Sigmoid colon (tissue), 4 donors: ENCODE measurements at regions not wholly inside any gene's neighbourhood (a gene's known extent, or its start where the extent isn't known, plus 50 kb on each side); places are given as distances from the start of the nearest gene placed in this dataset.

ENCODE experiments used
- CTCF ChIP-seq, 4 experiments: fragments of 450-650 bp in 3 of 4; fragments of 200-600 bp in 1 of 4; IDR thresholded peaks; one replicate each; pipeline ENCODE4 v1.5.1; 2016 to 2019; ENCODE audit warnings: antibody characterized with exemption in 4 of 4, mild to moderate bottlenecking in 3 of 4, moderate library complexity in 2 of 4
- POLR2A ChIP-seq, 2 donors: fragments of 450-650 bp; IDR thresholded peaks; one replicate each; pipeline ENCODE4 v1.6.1; 2016; ENCODE audit warnings: antibody characterized with exemption in 2 of 2, mild to moderate bottlenecking in 2 of 2, moderate library complexity in 2 of 2
- POLR2AphosphoS5 ChIP-seq, 4 donors: sonication (generic); formaldehyde crosslinking; IDR thresholded peaks; one replicate each; pipeline ENCODE4 v1.6.1; 2017; ENCODE audit warnings: antibody characterized with exemption in 4 of 4

GRCh38 chr1:30376054-30376697 is 347.2 kb downstream of the MATN1 start:
- TF ChIP-seq CTCF (IDR thresholded peaks at IDR 0.05) (no peak), POLR2AphosphoS5 (IDR thresholded peaks at IDR 0.05) (no peak), POLR2A (IDR thresholded peaks at IDR 0.05) (no peak)
